GM10266 (cell line): ENCODE measurements at regions not wholly inside any gene's neighbourhood (a gene's known extent, or its start where the extent isn't known, plus 50 kb on each side); places are given as distances from the start of the nearest gene placed in this dataset.
"Not testable (repeated sequence)": the region's sequence is repeated elsewhere in the genome, so short reads cannot be mapped to it uniquely, and the experiment has no call there.

Experiments
- DNase-seq: peaks from one replicate; pipeline ENCODE4 v3.0.0; 2012; ENCODE audit errors: extremely low spot score
- TF ChIP-seq, protein P1 (sequence below): IDR thresholded peaks from 2 replicates; pipeline ENCODE4 v1.5.1; 2012; ENCODE audit warnings: mild to moderate bottlenecking, low read depth; ENCODE audit not compliant: control insufficient read depth, insufficient read depth; ENCODE audit errors: missing control alignments

DNA sequence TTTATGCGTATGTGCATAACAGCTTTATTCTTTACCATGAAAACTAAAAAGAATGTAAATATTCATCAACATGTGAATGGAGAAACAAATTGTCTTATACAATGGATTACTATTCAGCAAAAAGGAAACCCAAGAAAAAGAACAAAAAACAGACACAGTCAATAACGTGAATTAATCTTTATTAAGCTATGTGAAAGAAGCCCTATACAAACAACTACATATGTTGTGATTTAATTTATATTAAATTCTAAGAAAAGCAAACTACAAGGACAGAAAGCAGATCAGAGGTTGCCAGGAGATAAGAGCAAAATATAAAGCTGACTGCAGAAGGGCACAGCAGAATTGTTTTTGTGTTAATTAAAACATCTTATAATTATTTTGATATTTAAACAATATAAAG is 756.4 kb upstream of the MBL2 start:
- no peak for DNase-seq
- TF ChIP-seq, protein P1, sequence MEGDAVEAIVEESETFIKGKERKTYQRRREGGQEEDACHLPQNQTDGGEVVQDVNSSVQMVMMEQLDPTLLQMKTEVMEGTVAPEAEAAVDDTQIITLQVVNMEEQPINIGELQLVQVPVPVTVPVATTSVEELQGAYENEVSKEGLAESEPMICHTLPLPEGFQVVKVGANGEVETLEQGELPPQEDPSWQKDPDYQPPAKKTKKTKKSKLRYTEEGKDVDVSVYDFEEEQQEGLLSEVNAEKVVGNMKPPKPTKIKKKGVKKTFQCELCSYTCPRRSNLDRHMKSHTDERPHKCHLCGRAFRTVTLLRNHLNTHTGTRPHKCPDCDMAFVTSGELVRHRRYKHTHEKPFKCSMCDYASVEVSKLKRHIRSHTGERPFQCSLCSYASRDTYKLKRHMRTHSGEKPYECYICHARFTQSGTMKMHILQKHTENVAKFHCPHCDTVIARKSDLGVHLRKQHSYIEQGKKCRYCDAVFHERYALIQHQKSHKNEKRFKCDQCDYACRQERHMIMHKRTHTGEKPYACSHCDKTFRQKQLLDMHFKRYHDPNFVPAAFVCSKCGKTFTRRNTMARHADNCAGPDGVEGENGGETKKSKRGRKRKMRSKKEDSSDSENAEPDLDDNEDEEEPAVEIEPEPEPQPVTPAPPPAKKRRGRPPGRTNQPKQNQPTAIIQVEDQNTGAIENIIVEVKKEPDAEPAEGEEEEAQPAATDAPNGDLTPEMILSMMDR, result no peak

DNA sequence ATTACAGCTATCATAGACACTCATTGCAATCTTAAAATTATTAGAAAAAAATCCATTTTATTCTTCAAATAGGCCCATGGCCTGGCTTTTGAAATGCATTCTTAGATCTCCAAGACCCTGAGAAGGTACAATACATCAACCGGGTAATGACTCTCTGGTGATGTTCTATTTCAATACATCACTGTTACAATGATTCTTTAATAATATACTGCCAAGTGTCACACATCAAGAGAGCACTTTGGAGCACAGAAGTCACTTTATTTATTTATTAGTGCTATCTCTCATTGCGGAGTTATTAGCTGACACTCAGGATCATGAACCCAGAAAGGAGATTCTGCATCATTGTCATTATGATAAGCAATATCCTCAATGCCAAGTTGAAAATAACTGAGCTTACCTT is 748.5 kb upstream of the MBL2 start:
- DNase-seq, result no peak
- TF ChIP-seq, protein P1, result no peak

DNA sequence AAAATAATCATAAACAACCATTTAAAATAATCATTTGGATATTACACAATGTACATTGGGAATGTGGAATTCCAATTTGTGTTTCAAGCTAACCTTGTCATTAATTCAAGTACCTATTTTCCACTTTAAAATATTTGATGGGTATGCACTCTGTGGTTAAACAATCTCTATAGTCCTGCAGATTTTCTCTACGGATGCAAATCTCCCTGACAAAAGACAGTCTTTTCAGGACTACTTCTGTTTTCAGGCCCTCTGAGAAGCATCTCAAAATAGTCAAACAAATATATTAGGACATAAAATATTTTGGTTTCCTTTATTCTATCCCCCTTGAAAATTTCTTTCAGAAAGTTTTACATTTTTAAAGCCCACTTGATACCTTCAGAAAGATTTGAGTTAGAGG is 735.6 kb upstream of the MBL2 start:
- TF ChIP-seq, protein P1, result no peak
- DNase-seq, result no peak

DNA sequence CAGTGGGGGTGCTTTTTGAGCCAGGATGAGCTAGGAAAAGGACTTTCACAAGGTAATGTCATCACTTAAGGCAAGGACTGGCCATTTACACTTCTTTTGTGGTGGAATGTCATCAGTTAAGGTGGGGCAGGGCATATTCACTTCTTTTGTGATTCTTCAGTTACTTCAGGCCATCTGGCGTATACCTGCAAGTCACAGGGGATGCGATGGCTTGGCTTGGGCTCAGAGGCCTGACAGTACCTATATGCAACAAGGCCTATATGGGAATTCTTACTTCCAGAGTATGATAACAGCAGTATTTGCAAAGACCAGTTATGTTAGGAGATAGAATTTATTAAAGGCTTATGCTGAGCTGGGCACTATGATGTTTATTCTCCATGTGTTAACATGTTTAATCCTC is 731.9 kb upstream of the MBL2 start:
- DNase-seq, result not testable (repeated sequence)

DNA sequence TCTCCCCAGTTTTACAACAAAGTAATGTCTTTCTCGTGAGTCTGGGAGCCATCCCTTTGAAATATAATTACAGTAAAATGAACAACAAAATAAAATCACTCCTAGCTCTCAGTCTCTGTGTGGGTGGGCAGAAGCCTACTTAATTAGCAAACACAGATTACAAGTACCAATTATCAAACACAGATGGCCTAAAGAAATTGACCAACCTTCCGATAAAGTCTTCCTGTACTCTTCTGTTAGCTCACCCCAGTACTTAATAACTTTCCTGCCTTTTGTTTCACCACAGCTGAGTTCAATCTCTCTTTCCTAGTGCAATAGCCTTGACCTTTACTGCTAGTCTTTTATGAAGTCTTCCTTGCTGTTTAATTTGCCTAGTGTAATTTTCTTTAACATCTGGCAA is 719.2 kb upstream of the MBL2 start:
- TF ChIP-seq, protein P1, result no peak
- DNase-seq, result no peak

DNA sequence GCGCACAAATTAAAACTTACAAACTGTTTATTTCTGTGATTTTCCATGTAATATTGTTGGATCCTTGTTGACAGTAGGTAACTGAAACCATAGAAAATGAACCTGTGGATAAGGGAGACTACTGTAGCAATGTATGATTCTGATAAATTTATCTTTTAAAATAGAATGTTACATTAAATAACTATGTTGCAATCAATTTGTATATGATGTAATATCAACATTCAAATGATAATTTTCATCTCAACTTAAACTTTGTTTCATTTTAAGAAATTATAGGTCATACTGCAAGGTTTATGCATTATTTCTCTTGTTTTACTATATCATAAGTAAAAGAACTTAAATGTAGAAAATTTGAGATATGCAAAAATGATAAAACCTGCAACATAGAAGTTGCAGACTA is 718.0 kb upstream of the MBL2 start:
- DNase-seq, result no peak

DNA sequence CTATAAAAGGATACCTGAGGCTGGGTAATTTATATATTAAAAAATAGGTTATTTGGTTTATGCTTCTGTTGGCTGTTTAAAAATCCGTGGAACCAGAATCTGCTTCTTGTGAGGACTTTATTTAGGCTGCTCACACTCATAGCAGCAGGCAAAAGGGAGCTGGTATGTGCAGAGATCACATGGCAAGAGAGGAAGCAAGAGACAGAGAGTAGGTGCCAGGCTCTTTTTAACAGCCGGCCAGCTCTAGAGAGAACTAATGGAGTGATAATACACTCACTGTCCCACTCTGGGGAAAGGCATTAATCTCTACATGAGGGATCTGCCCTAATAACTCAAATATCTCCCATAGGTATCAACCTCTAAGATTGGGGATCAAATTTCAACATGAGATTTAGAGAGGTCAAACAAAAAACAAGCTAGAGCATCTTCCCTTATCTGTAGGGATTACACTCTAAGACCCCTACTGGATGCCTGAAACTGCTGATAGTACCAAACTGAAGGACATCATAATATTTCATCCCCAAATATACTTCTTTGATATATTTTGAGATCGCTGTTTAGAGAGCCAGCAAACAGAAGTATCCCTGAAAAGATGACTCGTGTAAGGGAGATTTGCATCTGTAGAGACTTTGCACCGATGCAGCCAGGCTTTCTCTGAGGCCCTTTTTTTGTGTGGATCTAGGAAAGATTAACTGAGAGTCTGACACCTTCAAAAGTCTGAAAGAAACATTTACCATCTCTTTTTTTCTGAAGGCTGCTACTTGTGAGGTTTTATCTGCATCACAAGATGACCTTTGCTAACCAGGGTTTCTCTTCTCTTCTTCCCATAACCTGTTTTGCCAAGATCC is 717.0 kb upstream of the MBL2 start:
- TF ChIP-seq, protein P1, result no peak
- DNase-seq, result no peak

More for the DNA sequence above, 718.0 kb upstream of the MBL2 start:
- TF ChIP-seq, protein P1, result no peak
